Ishikawa (cell line): ENCODE measurements at regions not wholly inside any gene's neighbourhood (a gene's known extent, or its start where the extent isn't known, plus 50 kb on each side); places are given as distances from the start of the nearest gene placed in this dataset.

Experiments used
- EGR1 ChIP-seq: IDR thresholded peaks from 2 replicates; pipeline ENCODE4 v1.6.1; 2012
- RAD21 ChIP-seq: IDR thresholded peaks from 2 replicates; pipeline ENCODE4 v1.6.1; 2012; ENCODE audit warnings: low read depth
- TAF1 ChIP-seq: IDR thresholded peaks from 2 replicates; pipeline ENCODE4 v1.6.1; 2012; ENCODE audit warnings: low read depth, mild to moderate bottlenecking

DNA sequence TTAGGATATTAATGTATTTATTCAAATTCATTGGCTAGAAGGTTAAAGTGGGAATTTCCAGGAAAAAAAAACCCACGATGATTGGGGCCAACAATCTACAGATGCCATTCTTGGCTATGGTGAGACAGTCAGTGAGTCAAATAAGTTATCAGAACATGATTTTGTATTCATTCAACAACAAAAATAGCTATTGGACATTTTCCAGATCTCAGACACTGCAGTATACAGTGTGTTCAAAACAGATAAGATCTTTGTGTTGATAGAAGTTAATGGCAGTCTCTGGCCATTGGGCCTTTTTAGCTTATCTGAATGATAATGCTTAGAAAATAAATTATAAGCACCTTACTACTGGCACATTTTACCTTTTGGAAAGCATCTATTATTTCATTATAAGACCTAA is 547.7 kb downstream of the MAT2B start:
- TF ChIP-seq RAD21, result no peak
- TF ChIP-seq EGR1, result no peak
- TF ChIP-seq TAF1, result no peak
